ENCODE measurements at regions not wholly inside any gene's neighbourhood (a gene's known extent, or its start where the extent isn't known, plus 50 kb on each side); places are given as distances from the start of the nearest gene placed in this dataset.

GRCh38 chr1:73617145-73617544, 580.8 kb downstream of the LRRIQ3 start:
- no peak for TF ChIP-seq CTCF (IDR thresholded peaks at IDR 0.05)
- no peak for TF ChIP-seq ZFX (IDR thresholded peaks at IDR 0.05; ENCODE audit: borderline replicate concordance)

Data from 22Rv1 (cell line).